ENCODE measurements at regions not wholly inside any gene's neighbourhood (a gene's known extent, or its start where the extent isn't known, plus 50 kb on each side); places are given as distances from the start of the nearest gene placed in this dataset.

DNA sequence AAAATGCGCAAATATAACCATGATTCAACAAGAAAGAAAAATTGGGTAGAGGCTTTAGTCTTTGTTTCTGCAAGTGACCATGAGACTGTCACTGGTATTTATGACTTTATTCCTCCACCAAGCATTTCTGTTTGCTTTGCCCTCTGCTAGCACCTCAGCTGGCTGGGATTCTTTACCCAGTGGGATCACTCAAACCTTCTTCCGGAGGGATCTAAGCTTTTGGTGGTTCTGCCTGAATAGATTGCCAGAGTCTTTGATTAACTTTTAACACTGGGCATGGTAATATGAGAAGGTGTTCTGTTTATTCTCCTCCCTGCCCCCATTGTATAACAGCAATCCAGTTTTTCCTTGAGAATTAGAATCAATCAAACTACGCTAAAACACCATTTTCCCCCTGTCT, 59.1 kb upstream of the FBN2 start:
- no peak for TF ChIP-seq POLR2A (IDR thresholded peaks at IDR 0.05)
- TF ChIP-seq, protein P1, sequence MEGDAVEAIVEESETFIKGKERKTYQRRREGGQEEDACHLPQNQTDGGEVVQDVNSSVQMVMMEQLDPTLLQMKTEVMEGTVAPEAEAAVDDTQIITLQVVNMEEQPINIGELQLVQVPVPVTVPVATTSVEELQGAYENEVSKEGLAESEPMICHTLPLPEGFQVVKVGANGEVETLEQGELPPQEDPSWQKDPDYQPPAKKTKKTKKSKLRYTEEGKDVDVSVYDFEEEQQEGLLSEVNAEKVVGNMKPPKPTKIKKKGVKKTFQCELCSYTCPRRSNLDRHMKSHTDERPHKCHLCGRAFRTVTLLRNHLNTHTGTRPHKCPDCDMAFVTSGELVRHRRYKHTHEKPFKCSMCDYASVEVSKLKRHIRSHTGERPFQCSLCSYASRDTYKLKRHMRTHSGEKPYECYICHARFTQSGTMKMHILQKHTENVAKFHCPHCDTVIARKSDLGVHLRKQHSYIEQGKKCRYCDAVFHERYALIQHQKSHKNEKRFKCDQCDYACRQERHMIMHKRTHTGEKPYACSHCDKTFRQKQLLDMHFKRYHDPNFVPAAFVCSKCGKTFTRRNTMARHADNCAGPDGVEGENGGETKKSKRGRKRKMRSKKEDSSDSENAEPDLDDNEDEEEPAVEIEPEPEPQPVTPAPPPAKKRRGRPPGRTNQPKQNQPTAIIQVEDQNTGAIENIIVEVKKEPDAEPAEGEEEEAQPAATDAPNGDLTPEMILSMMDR (IDR thresholded peaks at IDR 0.05) = no peak
